Calu3 (cell line): ENCODE measurements at regions not wholly inside any gene's neighbourhood (a gene's known extent, or its start where the extent isn't known, plus 50 kb on each side); places are given as distances from the start of the nearest gene placed in this dataset.
"Not testable (repeated sequence)": the region's sequence is repeated elsewhere in the genome, so short reads cannot be mapped to it uniquely, and the experiment has no call there.

Experiments used
- BruUV-seq: library from RNA; stranded (reverse); fragments of 400-500 nt; replicated peaks from 2 replicates; lab custom pipeline; 2021; lab: Mats Ljungman, UMichigan
- CTCF ChIA-PET: fragments of 300-600 bp; sonication (Branson Sonifier 250); formaldehyde crosslinking; loops from one replicate; lab custom pipeline; 2022; ENCODE audit warnings: antibody characterized with exemption; lab: Charles Lee
- DNase-seq: peaks from one replicate; pipeline ENCODE4 v3.0.0; 2022
- H3K27ac Mint-ChIP-seq: one replicate; pipeline ENCODE4 v1.8.0; 2022; ENCODE audit warnings: mixed read lengths; ENCODE audit not compliant: unreplicated experiment
- H3K27me3 Mint-ChIP-seq: one replicate; pipeline ENCODE4 v1.8.0; 2022; ENCODE audit warnings: mixed read lengths; ENCODE audit not compliant: unreplicated experiment
- H3K36me3 Mint-ChIP-seq: one replicate; pipeline ENCODE4 v1.8.0; 2022; ENCODE audit warnings: mild to moderate bottlenecking, moderate library complexity, mixed read lengths; ENCODE audit not compliant: insufficient read depth, unreplicated experiment
- H3K4me1 Mint-ChIP-seq: one replicate; pipeline ENCODE4 v1.8.0; 2022; ENCODE audit warnings: mild to moderate bottlenecking, low read depth, mixed read lengths; ENCODE audit not compliant: unreplicated experiment
- H3K4me3 Mint-ChIP-seq: one replicate; pipeline ENCODE4 v1.8.0; 2022; ENCODE audit warnings: mild to moderate bottlenecking, low read depth, moderate library complexity, mixed read lengths; ENCODE audit not compliant: unreplicated experiment
- H3K9me3 Mint-ChIP-seq: one replicate; pipeline ENCODE4 v1.8.0; 2022; ENCODE audit warnings: low read depth, mixed read lengths; ENCODE audit not compliant: unreplicated experiment
- intact Hi-C: fragments of 100-400 bp; cut with micrococcal nuclease; formaldehyde crosslinking; loops from one replicate; pipeline ENCODE4 v1.10.0; 2022; ENCODE audit not compliant: unreplicated experiment

GRCh38 chr7:73153921-73154585, 68.2 kb upstream of the SPDYE9 start:
- peak overlapping the region; percentile 60 for H3K4me3 Mint-ChIP-seq
- H3K27ac Mint-ChIP-seq, H3K4me1 Mint-ChIP-seq, DNase-seq, H3K9me3 Mint-ChIP-seq, BruUV-seq, intact Hi-C loops, H3K27me3 Mint-ChIP-seq, CTCF ChIA-PET, H3K36me3 Mint-ChIP-seq: not testable (repeated sequence)

GRCh38 chr7:73148570-73148969, 62.7 kb upstream of the SPDYE9 start:
- intact Hi-C loops, H3K4me3 Mint-ChIP-seq, H3K4me1 Mint-ChIP-seq, H3K27ac Mint-ChIP-seq, H3K9me3 Mint-ChIP-seq, DNase-seq, CTCF ChIA-PET, H3K36me3 Mint-ChIP-seq, BruUV-seq, H3K27me3 Mint-ChIP-seq: not testable (repeated sequence)

- H3K4me3 Mint-ChIP-seq, BruUV-seq, DNase-seq, H3K9me3 Mint-ChIP-seq, CTCF ChIA-PET, H3K36me3 Mint-ChIP-seq, intact Hi-C loops, H3K4me1 Mint-ChIP-seq, H3K27ac Mint-ChIP-seq, H3K27me3 Mint-ChIP-seq: not testable (repeated sequence)
Observed at GRCh38 chr7:73147681-73148080, 61.8 kb upstream of the SPDYE9 start.

GRCh38 chr7:73143993-73144392, 58.2 kb upstream of the SPDYE9 start:
- CTCF ChIA-PET, intact Hi-C loops, DNase-seq, H3K36me3 Mint-ChIP-seq, H3K4me3 Mint-ChIP-seq, BruUV-seq, H3K9me3 Mint-ChIP-seq, H3K27me3 Mint-ChIP-seq, H3K27ac Mint-ChIP-seq, H3K4me1 Mint-ChIP-seq: not testable (repeated sequence)

GRCh38 chr7:73137922-73138321, 52.1 kb upstream of the SPDYE9 start:
- H3K4me1 Mint-ChIP-seq, BruUV-seq, intact Hi-C loops, H3K36me3 Mint-ChIP-seq, H3K27me3 Mint-ChIP-seq, H3K27ac Mint-ChIP-seq, CTCF ChIA-PET, H3K9me3 Mint-ChIP-seq, DNase-seq, H3K4me3 Mint-ChIP-seq: not testable (repeated sequence)
